HCT116 (cell line): ENCODE measurements at regions not wholly inside any gene's neighbourhood (a gene's known extent, or its start where the extent isn't known, plus 50 kb on each side); places are given as distances from the start of the nearest gene placed in this dataset.

Experiments used
- ATAC-seq: fragments of 200-7000 bp; cut with Tn5 transposase; 2 replicates; pipeline ENCODE4 v1.9.1; 2020; ENCODE audit warnings: mild to moderate bottlenecking, moderate library complexity
- BruUV-seq: library from RNA; stranded (reverse); fragments of 400-500 nt; replicated peaks from 2 replicates; lab custom pipeline; 2021; lab: Mats Ljungman, UMichigan
- CTCF ChIA-PET: fragments of 300-600 bp; sonication (Branson Sonifier 250); formaldehyde crosslinking; loops from one replicate; lab custom pipeline; 2021; ENCODE audit warnings: antibody characterized with exemption; lab: Charles Lee
- POLR2A ChIA-PET: fragments of 300-600, 350-600 bp; sonication (Branson Sonifier 250); formaldehyde crosslinking; loops from one replicate; lab custom pipeline; 2021; ENCODE audit warnings: antibody characterized with exemption; lab: Charles Lee
- RAD21 ChIA-PET, 2 experiments: fragments of 300-600 bp; sonication (Branson Sonifier 250); formaldehyde crosslinking; loops; one replicate each; lab custom pipeline; 2023; ENCODE audit warnings: low total read pairs in 2 of 2; ENCODE audit not compliant: uncharacterized antibody in 2 of 2, unreplicated experiment in 2 of 2, low non-redundant PET in 1 of 2; lab: Charles Lee
- DNase-seq: peaks from one replicate; pipeline ENCODE4 v3.0.0-alpha.2; 2010; ENCODE audit warnings: low read depth, low spot score
- H2AFZ ChIP-seq: fragments of 200-600 bp; shearing (Covaris generic), sonication (generic); 2 replicates; pipeline ENCODE4 v1.6.1; 2017; ENCODE audit warnings: low read depth, mixed run types, mixed read lengths, antibody characterized with exemption, low read length; ENCODE audit not compliant: poor library complexity, severe bottlenecking
- H3K27ac ChIP-seq: 2 replicates; pipeline ENCODE4 v1.5.1; 2012; ENCODE audit warnings: low read depth, low read length
- H3K27me3 ChIP-seq: fragments of 200-600 bp; sonication (generic); 2 replicates; pipeline ENCODE4 v1.6.1; 2016; ENCODE audit warnings: mixed run types, low read length, mixed read lengths; ENCODE audit not compliant: insufficient read depth
- H3K36me3 ChIP-seq, 2 experiments: fragments of 200-500 bp in 1 of 2; fragments of 200-600 bp in 1 of 2; sonication (Bioruptor generic) in 1 of 2; sonication (generic) in 1 of 2; 2 replicates each; pipeline versions ENCODE4 v1.5.1 to v1.6.1; 2014 to 2016; ENCODE audit warnings: low read length in 2 of 2, inconsistent platforms in 1 of 2, mixed read lengths in 1 of 2, mixed run types in 1 of 2; ENCODE audit not compliant: insufficient read depth in 2 of 2, control insufficient read depth in 1 of 2
- H3K4me1 ChIP-seq, 2 experiments: fragments of 200-600 bp in 1 of 2; sonication (generic) in 1 of 2; 2 replicates each; pipeline versions ENCODE4 v1.5.1 to v1.6.1; 2012 to 2017; ENCODE audit warnings: low read length in 2 of 2, inconsistent platforms in 1 of 2, mild to moderate bottlenecking in 1 of 2, mixed read lengths in 1 of 2, mixed run types in 1 of 2, moderate library complexity in 1 of 2; ENCODE audit not compliant: insufficient read depth in 2 of 2, control insufficient read depth in 1 of 2
- H3K4me2 ChIP-seq: fragments of 200-600 bp; sonication (generic); 2 replicates; pipeline ENCODE4 v1.6.1; 2017; ENCODE audit warnings: mixed run types, low read length, mixed read lengths
- H3K4me3 ChIP-seq, 2 experiments: fragments of 200-600 bp in 1 of 2; sonication (generic) in 1 of 2; replicated peaks in 1 of 2; 2 replicates each; pipeline ENCODE4 v1.5.1; 2011 to 2016; ENCODE audit warnings: low read length in 2 of 2, control low read depth in 1 of 2, low read depth in 1 of 2, mild to moderate bottlenecking in 1 of 2, mixed read lengths in 1 of 2, mixed run types in 1 of 2
- H3K79me2 ChIP-seq: fragments of 200-600 bp; sonication (generic); 2 replicates; pipeline ENCODE4 v1.6.1; 2017; ENCODE audit warnings: mild to moderate bottlenecking, mixed run types, low read length, moderate library complexity, mixed read lengths; ENCODE audit not compliant: insufficient read depth
- H3K9ac ChIP-seq: fragments of 200-600 bp; sonication (generic); 2 replicates; pipeline ENCODE4 v1.6.1; 2016; ENCODE audit warnings: low read length, mixed read lengths
- H3K9me2 ChIP-seq: fragments of 200-600 bp; sonication (generic), shearing (Covaris generic); 2 replicates; pipeline ENCODE4 v1.6.1; 2017; ENCODE audit warnings: mixed run types, mild to moderate bottlenecking, moderate library complexity; ENCODE audit not compliant: insufficient read depth
- H3K9me3 ChIP-seq, 2 experiments: fragments of 200-500 bp in 1 of 2; fragments of 200-600 bp in 1 of 2; sonication (Bioruptor generic) in 1 of 2; sonication (generic) in 1 of 2; 2 replicates each; pipeline ENCODE4 v1.6.1; 2014 to 2017; ENCODE audit warnings: low read length in 2 of 2, mixed read lengths in 2 of 2, inconsistent platforms in 1 of 2, low read depth in 1 of 2, mild to moderate bottlenecking in 1 of 2, mixed run types in 1 of 2, moderate library complexity in 1 of 2; ENCODE audit not compliant: control insufficient read depth in 1 of 2, insufficient read depth in 1 of 2
- H4K20me1 ChIP-seq: fragments of 200-600 bp; sonication (generic), shearing (Covaris generic); 2 replicates; pipeline ENCODE4 v1.6.1; 2017; ENCODE audit warnings: mixed run types, mild to moderate bottlenecking, moderate library complexity; ENCODE audit not compliant: insufficient read depth
- FOSL1 ChIP-seq: IDR thresholded peaks from 2 replicates; pipeline ENCODE4 v1.6.1; 2012; ENCODE audit warnings: low read depth
- JUND ChIP-seq: IDR thresholded peaks from 2 replicates; pipeline ENCODE4 v1.6.1; 2012
- RAD21 ChIP-seq: IDR thresholded peaks from 2 replicates; pipeline ENCODE4 v1.6.1; 2012; ENCODE audit warnings: low read depth, mild to moderate bottlenecking
- TCF7L2 ChIP-seq: IDR thresholded peaks from 2 replicates; pipeline ENCODE4 v1.7.0; 2011; ENCODE audit warnings: borderline replicate concordance, inconsistent platforms; ENCODE audit not compliant: insufficient read depth, insufficient read length; ENCODE audit errors: extremely low read depth
- YY1 ChIP-seq: IDR thresholded peaks from 2 replicates; pipeline ENCODE4 v1.6.1; 2011; ENCODE audit warnings: low read length, low read depth, moderate library complexity, mild to moderate bottlenecking; ENCODE audit not compliant: insufficient replicate concordance; ENCODE audit errors: extremely low read depth
- intact Hi-C: fragments of 100-400 bp; cut with micrococcal nuclease; formaldehyde crosslinking; loops from 2 replicates; pipeline ENCODE4 v1.10.0; 2022
- TF ChIP-seq, protein P1 (sequence below), 3 experiments: fragments of 200-600 bp in 1 of 3; sonication (generic) in 1 of 3; IDR thresholded peaks in 2 of 3; conservative IDR thresholded peaks in 1 of 3; 2 replicates each; pipeline ENCODE4 v1.5.1; 2012 to 2017; ENCODE audit warnings: low read depth in 2 of 3, low read length in 2 of 3, antibody characterized with exemption in 1 of 3, borderline replicate concordance in 1 of 3, control low read depth in 1 of 3, mild to moderate bottlenecking in 1 of 3, mixed read lengths in 1 of 3, mixed run types in 1 of 3, moderate library complexity in 1 of 3; ENCODE audit not compliant: insufficient read depth in 1 of 3
- TF ChIP-seq, protein P2 (sequence below): IDR thresholded peaks from 2 replicates; pipeline ENCODE4 v1.6.1; 2012; ENCODE audit warnings: low read depth

GRCh38 chr4:112994732-112995464 lies 54.6 kb upstream of the ANK2 start:
- Histone ChIP-seq H3K27me3 (no peaks in the 10 kb centered on the region), H3K27ac (no peak overlapping the region), H3K79me2 (no peaks in the 10 kb centered on the region), H3K9ac (no peak overlapping the region), H3K4me2 (no peak overlapping the region), H4K20me1 (no peaks in the 10 kb centered on the region), H2AFZ (no peak overlapping the region), H3K4me1 (no peaks in the 10 kb centered on the region), H3K9me2 (no peaks in the 10 kb centered on the region), H3K36me3 (no peaks in the 10 kb centered on the region), H3K4me3 (no peak overlapping the region), H3K9me3 (no peaks in the 10 kb centered on the region)
- ChIA-PET RAD21 (no interaction called here), POLR2A (no interaction called here), CTCF (no interaction called here)
- DNase-seq (no peak), ATAC-seq (no peak)
- BruUV-seq = no TSS peak
- TF ChIP-seq, protein P1, sequence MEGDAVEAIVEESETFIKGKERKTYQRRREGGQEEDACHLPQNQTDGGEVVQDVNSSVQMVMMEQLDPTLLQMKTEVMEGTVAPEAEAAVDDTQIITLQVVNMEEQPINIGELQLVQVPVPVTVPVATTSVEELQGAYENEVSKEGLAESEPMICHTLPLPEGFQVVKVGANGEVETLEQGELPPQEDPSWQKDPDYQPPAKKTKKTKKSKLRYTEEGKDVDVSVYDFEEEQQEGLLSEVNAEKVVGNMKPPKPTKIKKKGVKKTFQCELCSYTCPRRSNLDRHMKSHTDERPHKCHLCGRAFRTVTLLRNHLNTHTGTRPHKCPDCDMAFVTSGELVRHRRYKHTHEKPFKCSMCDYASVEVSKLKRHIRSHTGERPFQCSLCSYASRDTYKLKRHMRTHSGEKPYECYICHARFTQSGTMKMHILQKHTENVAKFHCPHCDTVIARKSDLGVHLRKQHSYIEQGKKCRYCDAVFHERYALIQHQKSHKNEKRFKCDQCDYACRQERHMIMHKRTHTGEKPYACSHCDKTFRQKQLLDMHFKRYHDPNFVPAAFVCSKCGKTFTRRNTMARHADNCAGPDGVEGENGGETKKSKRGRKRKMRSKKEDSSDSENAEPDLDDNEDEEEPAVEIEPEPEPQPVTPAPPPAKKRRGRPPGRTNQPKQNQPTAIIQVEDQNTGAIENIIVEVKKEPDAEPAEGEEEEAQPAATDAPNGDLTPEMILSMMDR (IDR thresholded peaks at IDR 0.05 in 2 of 3, conservative IDR thresholded peaks at IDR 0.05 in 1 of 3; ENCODE audit: borderline replicate concordance in 1 of 3, insufficient read depth in 1 of 3, low read depth in 2 of 3, low read length in 2 of 3) = no peak
- no peak for TF ChIP-seq RAD21
- no peak for TF ChIP-seq FOSL1
- no peak for TF ChIP-seq YY1
- no peak for TF ChIP-seq TCF7L2
- TF ChIP-seq, protein P2, sequence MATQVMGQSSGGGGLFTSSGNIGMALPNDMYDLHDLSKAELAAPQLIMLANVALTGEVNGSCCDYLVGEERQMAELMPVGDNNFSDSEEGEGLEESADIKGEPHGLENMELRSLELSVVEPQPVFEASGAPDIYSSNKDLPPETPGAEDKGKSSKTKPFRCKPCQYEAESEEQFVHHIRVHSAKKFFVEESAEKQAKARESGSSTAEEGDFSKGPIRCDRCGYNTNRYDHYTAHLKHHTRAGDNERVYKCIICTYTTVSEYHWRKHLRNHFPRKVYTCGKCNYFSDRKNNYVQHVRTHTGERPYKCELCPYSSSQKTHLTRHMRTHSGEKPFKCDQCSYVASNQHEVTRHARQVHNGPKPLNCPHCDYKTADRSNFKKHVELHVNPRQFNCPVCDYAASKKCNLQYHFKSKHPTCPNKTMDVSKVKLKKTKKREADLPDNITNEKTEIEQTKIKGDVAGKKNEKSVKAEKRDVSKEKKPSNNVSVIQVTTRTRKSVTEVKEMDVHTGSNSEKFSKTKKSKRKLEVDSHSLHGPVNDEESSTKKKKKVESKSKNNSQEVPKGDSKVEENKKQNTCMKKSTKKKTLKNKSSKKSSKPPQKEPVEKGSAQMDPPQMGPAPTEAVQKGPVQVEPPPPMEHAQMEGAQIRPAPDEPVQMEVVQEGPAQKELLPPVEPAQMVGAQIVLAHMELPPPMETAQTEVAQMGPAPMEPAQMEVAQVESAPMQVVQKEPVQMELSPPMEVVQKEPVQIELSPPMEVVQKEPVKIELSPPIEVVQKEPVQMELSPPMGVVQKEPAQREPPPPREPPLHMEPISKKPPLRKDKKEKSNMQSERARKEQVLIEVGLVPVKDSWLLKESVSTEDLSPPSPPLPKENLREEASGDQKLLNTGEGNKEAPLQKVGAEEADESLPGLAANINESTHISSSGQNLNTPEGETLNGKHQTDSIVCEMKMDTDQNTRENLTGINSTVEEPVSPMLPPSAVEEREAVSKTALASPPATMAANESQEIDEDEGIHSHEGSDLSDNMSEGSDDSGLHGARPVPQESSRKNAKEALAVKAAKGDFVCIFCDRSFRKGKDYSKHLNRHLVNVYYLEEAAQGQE = no peak
- TF ChIP-seq JUND = no peak
- intact Hi-C loops = no loop called here
